ENCODE measurements at regions not wholly inside any gene's neighbourhood (a gene's known extent, or its start where the extent isn't known, plus 50 kb on each side); places are given as distances from the start of the nearest gene placed in this dataset.

DNA sequence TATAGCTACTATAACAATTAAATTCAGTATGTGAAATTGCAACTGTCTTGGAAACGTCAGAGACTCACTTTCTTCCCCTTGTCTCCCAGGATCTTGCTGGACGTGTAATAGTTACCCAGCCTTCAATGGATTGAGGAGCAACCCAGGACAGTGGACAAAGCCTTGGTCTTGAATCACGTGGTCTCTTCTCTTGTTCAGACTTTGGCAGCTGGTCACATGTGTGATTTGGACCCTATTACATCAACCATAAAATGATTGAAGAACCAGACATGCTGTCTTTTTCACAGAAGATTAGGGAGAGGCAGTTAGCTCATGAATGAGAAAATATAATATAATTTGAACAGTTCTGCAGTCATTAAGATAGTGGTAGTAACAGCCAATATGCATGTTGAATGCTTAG, 1085.5 kb upstream of the RBFOX1 start (continued):
- TF ChIP-seq, protein P1, sequence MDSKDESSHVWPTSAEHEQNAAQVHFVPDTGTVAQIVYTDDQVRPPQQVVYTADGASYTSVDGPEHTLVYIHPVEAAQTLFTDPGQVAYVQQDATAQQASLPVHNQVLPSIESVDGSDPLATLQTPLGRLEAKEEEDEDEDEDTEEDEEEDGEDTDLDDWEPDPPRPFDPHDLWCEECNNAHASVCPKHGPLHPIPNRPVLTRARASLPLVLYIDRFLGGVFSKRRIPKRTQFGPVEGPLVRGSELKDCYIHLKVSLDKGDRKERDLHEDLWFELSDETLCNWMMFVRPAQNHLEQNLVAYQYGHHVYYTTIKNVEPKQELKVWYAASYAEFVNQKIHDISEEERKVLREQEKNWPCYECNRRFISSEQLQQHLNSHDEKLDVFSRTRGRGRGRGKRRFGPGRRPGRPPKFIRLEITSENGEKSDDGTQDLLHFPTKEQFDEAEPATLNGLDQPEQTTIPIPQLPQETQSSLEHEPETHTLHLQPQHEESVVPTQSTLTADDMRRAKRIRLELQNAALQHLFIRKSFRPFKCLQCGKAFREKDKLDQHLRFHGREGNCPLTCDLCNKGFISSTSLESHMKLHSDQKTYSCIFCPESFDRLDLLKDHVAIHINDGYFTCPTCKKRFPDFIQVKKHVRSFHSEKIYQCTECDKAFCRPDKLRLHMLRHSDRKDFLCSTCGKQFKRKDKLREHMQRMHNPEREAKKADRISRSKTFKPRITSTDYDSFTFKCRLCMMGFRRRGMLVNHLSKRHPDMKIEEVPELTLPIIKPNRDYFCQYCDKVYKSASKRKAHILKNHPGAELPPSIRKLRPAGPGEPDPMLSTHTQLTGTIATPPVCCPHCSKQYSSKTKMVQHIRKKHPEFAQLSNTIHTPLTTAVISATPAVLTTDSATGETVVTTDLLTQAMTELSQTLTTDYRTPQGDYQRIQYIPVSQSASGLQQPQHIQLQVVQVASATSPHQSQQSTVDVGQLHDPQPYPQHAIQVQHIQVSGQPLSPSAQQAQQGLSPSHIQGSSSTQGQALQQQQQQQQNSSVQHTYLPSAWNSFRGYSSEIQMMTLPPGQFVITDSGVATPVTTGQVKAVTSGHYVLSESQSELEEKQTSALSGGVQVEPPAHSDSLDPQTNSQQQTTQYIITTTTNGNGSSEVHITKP (tag by site-specific recombination; IDR thresholded peaks at IDR 0.05): no peak

GRCh38 chr16:6246266-6246665, 1086.4 kb upstream of the RBFOX1 start:
- Histone ChIP-seq H3K36me3 (ENCODE audit: control insufficient read depth in 2 of 2, insufficient read depth in 1 of 2, low read length in 2 of 2) (no peaks in the 10 kb centered on the region), H3K4me3 (ENCODE audit: low read depth, low read length) (no peak overlapping the region), H3K27ac (ENCODE audit: extremely low read depth, low read depth, low read length) (no peak overlapping the region), H3K4me1 (ENCODE audit: control insufficient read depth, insufficient read depth, low read length) (no peaks in the 10 kb centered on the region), H3K9me3 (ENCODE audit: control insufficient read depth, insufficient read depth, low read depth, low read length) (no peaks in the 10 kb centered on the region)
- ChIA-PET POLR2A (no interaction called here), CTCF (no interaction called here)
- no peak for TF ChIP-seq ZNF473 (tag by site-specific recombination; IDR thresholded peaks at IDR 0.05)
- no peak for TF ChIP-seq ZNF837 (tag by site-specific recombination; IDR thresholded peaks at IDR 0.05)
- TF ChIP-seq ZNF701 (tag by site-specific recombination; IDR thresholded peaks at IDR 0.05): no peak
- no peak for TF ChIP-seq ZNF48 (tag by site-specific recombination; IDR thresholded peaks at IDR 0.05)
- TF ChIP-seq ZNF112 (tag by site-specific recombination; IDR thresholded peaks at IDR 0.05): no peak
- TF ChIP-seq KLF16 (tag by site-specific recombination; IDR thresholded peaks at IDR 0.05): no peak
- TF ChIP-seq EGR2 (tag by site-specific recombination; IDR thresholded peaks at IDR 0.05; ENCODE audit: low read depth): no peak

DNA sequence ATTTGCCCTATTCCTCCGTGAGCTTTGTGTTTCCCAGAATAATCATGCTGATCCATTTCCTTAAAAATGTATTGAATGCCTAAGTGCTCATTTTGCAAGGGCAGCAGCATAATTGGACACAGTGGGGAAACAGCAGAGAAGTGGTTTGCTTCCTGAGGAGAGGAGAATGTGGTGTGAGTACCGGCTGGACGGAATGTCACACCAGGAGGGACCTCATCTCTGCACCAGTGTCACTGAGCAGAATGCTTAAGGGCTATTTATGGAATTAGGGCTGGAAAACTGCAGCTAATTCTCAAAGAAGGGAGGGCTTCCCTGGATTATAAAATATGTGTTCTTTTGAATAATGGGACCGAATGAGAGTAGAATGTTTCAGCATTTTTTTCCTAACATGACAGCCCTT, 1100.6 kb upstream of the RBFOX1 start:
- Histone ChIP-seq H3K9me3 (ENCODE audit: control insufficient read depth, insufficient read depth, low read depth, low read length) (no peaks in the 10 kb centered on the region), H3K4me3 (ENCODE audit: low read depth, low read length) (no peak overlapping the region), H3K4me1 (ENCODE audit: control insufficient read depth, insufficient read depth, low read length) (no peaks in the 10 kb centered on the region), H3K36me3 (ENCODE audit: control insufficient read depth in 2 of 2, insufficient read depth in 1 of 2, low read length in 2 of 2) (no peaks in the 10 kb centered on the region), H3K27ac (ENCODE audit: extremely low read depth, low read depth, low read length) (no peak overlapping the region)
- POLR2A ChIA-PET: no interaction called here
- CTCF ChIA-PET: no interaction called here
- TF ChIP-seq ZNF311 (tag by site-specific recombination; IDR thresholded peaks at IDR 0.05; ENCODE audit: borderline replicate concordance) (no peak), ZNF837 (tag by site-specific recombination; IDR thresholded peaks at IDR 0.05) (no peak), ZNF639 (tag by site-specific recombination; IDR thresholded peaks at IDR 0.05) (no peak), ZNF140 (tag by site-specific recombination; IDR thresholded peaks at IDR 0.05) (no peak), ZNF138 (tag by site-specific recombination; IDR thresholded peaks at IDR 0.05; ENCODE audit: borderline replicate concordance) (no peak), ZIC2 (tag by site-specific recombination; IDR thresholded peaks at IDR 0.05) (no peak), ZNF707 (tag by site-specific recombination; IDR thresholded peaks at IDR 0.05) (no peak), ZNF785 (tag by site-specific recombination; IDR thresholded peaks at IDR 0.05) (no peak), ZNF501 (tag by site-specific recombination; IDR thresholded peaks at IDR 0.05) (no peak), MEIS1 (CRISPR knock-in tag; IDR thresholded peaks at IDR 0.05; ENCODE audit: borderline replicate concordance) (no peak)
- TF ChIP-seq, protein P2, sequence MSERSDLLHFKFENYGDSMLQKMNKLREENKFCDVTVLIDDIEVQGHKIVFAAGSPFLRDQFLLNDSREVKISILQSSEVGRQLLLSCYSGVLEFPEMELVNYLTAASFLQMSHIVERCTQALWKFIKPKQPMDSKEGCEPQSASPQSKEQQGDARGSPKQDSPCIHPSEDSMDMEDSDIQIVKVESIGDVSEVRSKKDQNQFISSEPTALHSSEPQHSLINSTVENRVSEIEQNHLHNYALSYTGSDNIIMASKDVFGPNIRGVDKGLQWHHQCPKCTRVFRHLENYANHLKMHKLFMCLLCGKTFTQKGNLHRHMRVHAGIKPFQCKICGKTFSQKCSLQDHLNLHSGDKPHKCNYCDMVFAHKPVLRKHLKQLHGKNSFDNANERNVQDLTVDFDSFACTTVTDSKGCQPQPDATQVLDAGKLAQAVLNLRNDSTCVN (tag by site-specific recombination; optimal IDR thresholded peaks at IDR 0.05): no peak
- TF ChIP-seq, protein P3, sequence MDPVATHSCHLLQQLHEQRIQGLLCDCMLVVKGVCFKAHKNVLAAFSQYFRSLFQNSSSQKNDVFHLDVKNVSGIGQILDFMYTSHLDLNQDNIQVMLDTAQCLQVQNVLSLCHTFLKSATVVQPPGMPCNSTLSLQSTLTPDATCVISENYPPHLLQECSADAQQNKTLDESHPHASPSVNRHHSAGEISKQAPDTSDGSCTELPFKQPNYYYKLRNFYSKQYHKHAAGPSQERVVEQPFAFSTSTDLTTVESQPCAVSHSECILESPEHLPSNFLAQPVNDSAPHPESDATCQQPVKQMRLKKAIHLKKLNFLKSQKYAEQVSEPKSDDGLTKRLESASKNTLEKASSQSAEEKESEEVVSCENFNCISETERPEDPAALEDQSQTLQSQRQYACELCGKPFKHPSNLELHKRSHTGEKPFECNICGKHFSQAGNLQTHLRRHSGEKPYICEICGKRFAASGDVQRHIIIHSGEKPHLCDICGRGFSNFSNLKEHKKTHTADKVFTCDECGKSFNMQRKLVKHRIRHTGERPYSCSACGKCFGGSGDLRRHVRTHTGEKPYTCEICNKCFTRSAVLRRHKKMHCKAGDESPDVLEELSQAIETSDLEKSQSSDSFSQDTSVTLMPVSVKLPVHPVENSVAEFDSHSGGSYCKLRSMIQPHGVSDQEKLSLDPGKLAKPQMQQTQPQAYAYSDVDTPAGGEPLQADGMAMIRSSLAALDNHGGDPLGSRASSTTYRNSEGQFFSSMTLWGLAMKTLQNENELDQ (tag by site-specific recombination; IDR thresholded peaks at IDR 0.05; ENCODE audit: low read depth): no peak
- TF ChIP-seq, protein P1 (tag by site-specific recombination; IDR thresholded peaks at IDR 0.05): no peak
- TF ChIP-seq, protein P4, sequence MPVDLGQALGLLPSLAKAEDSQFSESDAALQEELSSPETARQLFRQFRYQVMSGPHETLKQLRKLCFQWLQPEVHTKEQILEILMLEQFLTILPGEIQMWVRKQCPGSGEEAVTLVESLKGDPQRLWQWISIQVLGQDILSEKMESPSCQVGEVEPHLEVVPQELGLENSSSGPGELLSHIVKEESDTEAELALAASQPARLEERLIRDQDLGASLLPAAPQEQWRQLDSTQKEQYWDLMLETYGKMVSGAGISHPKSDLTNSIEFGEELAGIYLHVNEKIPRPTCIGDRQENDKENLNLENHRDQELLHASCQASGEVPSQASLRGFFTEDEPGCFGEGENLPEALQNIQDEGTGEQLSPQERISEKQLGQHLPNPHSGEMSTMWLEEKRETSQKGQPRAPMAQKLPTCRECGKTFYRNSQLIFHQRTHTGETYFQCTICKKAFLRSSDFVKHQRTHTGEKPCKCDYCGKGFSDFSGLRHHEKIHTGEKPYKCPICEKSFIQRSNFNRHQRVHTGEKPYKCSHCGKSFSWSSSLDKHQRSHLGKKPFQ (tag by site-specific recombination; IDR thresholded peaks at IDR 0.05): no peak

Measured in HEK293 (cell line).